Thyroid gland (tissue), 4 donors: ENCODE measurements at regions not wholly inside any gene's neighbourhood (a gene's known extent, or its start where the extent isn't known, plus 50 kb on each side); places are given as distances from the start of the nearest gene placed in this dataset.

Source experiments
- CTCF ChIP-seq, 6 experiments: fragments of 200-600 bp in 3 of 6; fragments of 450-650 bp in 3 of 6; sonication (generic) in 3 of 6; IDR thresholded peaks; one replicate each; pipeline ENCODE4 v1.5.1; 2016 to 2019; ENCODE audit warnings: antibody characterized with exemption in 6 of 6, mild to moderate bottlenecking in 2 of 6, inconsistent platforms in 1 of 6, moderate library complexity in 1 of 6
- POLR2A ChIP-seq, 2 donors: fragments of 450-650 bp; IDR thresholded peaks; one replicate each; pipeline ENCODE4 v1.6.1; 2017; ENCODE audit warnings: antibody characterized with exemption in 2 of 2, mild to moderate bottlenecking in 2 of 2, moderate library complexity in 1 of 2

- TF ChIP-seq CTCF (IDR thresholded peaks at IDR 0.05) (no peak), POLR2A (IDR thresholded peaks at IDR 0.05) (no peak)
Observed at GRCh38 chr4:28426251-28426650, 1565.6 kb downstream of the STIM2 start.
